ENCODE measurements at regions not wholly inside any gene's neighbourhood (a gene's known extent, or its start where the extent isn't known, plus 50 kb on each side); places are given as distances from the start of the nearest gene placed in this dataset.
A peak's percentile ranks its signal among the peaks of the same experiment; 100 is the strongest.
"Not testable (repeated sequence)": the region's sequence is repeated elsewhere in the genome, so short reads cannot be mapped to it uniquely, and the experiment has no call there.

GRCh38 chr10:30704026-30704600, 74.6 kb upstream of the LYZL2 start:
- Histone ChIP-seq H3K27me3 (peaks cover 0 to 20% (median 0%) of the 10 kb centered on the region in 11 experiments; a peak in 4 of 22 replicates), H3K4me3 (peak overlapping the region in 4 of 10 experiments; percentile 47 to 51 (median 48); a peak in 3 of 20 replicates), H3K4me2 (peak overlapping the region; percentile 34 to 96 (median 87)), H3K9me3 (replicated peaks in 1 of 11) (peaks cover 0 to 2% (median under 1%) of the 10 kb centered on the region in 11 experiments; a peak in 7 of 22 replicates), H3K27ac (peak overlapping the region in 7 of 11 experiments; percentile 36 to 92 (median 78); a peak in 10 of 22 replicates), H3K4me1 (peaks cover 32 to 97% (median 71%) of the 10 kb centered on the region in 10 experiments), H3K9ac (peak overlapping the region in 7 of 11 experiments; percentile 10 to 84 (median 70); a peak in 9 of 22 replicates), H3K36me3 (no peaks in the 10 kb centered on the region), H4K20me1 (no peaks in the 10 kb centered on the region)
- no peak for TF ChIP-seq Cebpa-rat (IDR thresholded peaks at IDR 0.05)

GRCh38 chr10:30703446-30703845, 73.9 kb upstream of the LYZL2 start:
- peak overlapping the region in 4 of 11 experiments; percentile 78 to 92 (median 89); a peak in 7 of 22 replicates for H3K27ac ChIP-seq
- H3K36me3 ChIP-seq; H3K9me3 ChIP-seq (replicated peaks in 1 of 11); H4K20me1 ChIP-seq; H3K4me3 ChIP-seq: not testable (repeated sequence)
- peak overlapping the region in 2 of 11 experiments; percentile 14 to 83; a peak in 2 of 22 replicates for H3K9ac ChIP-seq
- H3K27me3 ChIP-seq: peaks cover 0 to 20% (median 0%) of the 10 kb centered on the region in 11 experiments; a peak in 4 of 22 replicates
- H3K4me2 ChIP-seq: peak overlapping the region in 8 of 11 experiments; percentile 79 to 96 (median 88); a peak in 15 of 22 replicates
- peaks cover 32 to 93% (median 67%) of the 10 kb centered on the region in 10 experiments for H3K4me1 ChIP-seq

- Histone ChIP-seq H3K27ac (peak overlapping the region in 4 of 11 experiments; percentile 78 to 92 (median 89); a peak in 8 of 22 replicates), H3K9me3 (replicated peaks in 1 of 11) (no peaks in the 10 kb centered on the region), H3K4me1 (peaks cover 32 to 88% (median 66%) of the 10 kb centered on the region in 10 experiments), H3K4me3 (no peak overlapping the region), H4K20me1 (no peaks in the 10 kb centered on the region), H3K9ac (peak overlapping the region in 2 of 11 experiments; percentile 71 to 83; a peak in 2 of 22 replicates), H3K36me3 (no peaks in the 10 kb centered on the region), H3K27me3 (peaks cover 0 to 20% (median 0%) of the 10 kb centered on the region in 11 experiments; a peak in 4 of 22 replicates), H3K4me2 (peak overlapping the region in 8 of 11 experiments; percentile 75 to 96 (median 86); a peak in 16 of 22 replicates)
- TF ChIP-seq Cebpa-rat (IDR thresholded peaks at IDR 0.05): peak in 4 of 11 experiments; percentile 21 to 50 (median 43); a peak in 3 of 22 replicates
Observed at GRCh38 chr10:30702860-30703259, 73.3 kb upstream of the LYZL2 start.

- Histone ChIP-seq H3K27ac (peak overlapping the region in 8 of 11 experiments; percentile 23 to 92 (median 62); a peak in 16 of 22 replicates), H3K9ac (peak overlapping the region in 8 of 11 experiments; percentile 0 to 71 (median 53); a peak in 13 of 22 replicates), H3K4me3 (peak overlapping the region in 7 of 10 experiments; percentile 4 to 46 (median 33); a peak in 10 of 20 replicates), H3K4me2 (peak overlapping the region; percentile 65 to 96 (median 85)), H3K27me3 (peaks cover 0 to 20% (median 0%) of the 10 kb centered on the region in 11 experiments; a peak in 4 of 22 replicates), H4K20me1 (no peaks in the 10 kb centered on the region), H3K4me1 (peaks cover 32 to 87% (median 61%) of the 10 kb centered on the region in 10 experiments), H3K9me3 (replicated peaks in 1 of 11) (no peaks in the 10 kb centered on the region), H3K36me3 (no peaks in the 10 kb centered on the region)
- TF ChIP-seq Cebpa-rat (IDR thresholded peaks at IDR 0.05): peak in 4 of 11 experiments; percentile 17 to 90 (median 62); a peak in 5 of 22 replicates
Observed at GRCh38 chr10:30701451-30702173, 72.1 kb upstream of the LYZL2 start.

- Histone ChIP-seq H3K9ac (no peak overlapping the region), H4K20me1 (no peaks in the 10 kb centered on the region), H3K4me1 (peaks cover 13 to 57% (median 26%) of the 10 kb centered on the region in 10 experiments), H3K27me3 (no peaks in the 10 kb centered on the region), H3K9me3 (replicated peaks in 1 of 11) (peaks cover 0 to 5% (median 0%) of the 10 kb centered on the region in 11 experiments; a peak in 2 of 22 replicates), H3K4me2 (peak overlapping the region in 3 of 11 experiments; percentile 2 to 33 (median 24); a peak in 2 of 22 replicates), H3K36me3 (no peaks in the 10 kb centered on the region), H3K27ac (no peak overlapping the region), H3K4me3 (no peak overlapping the region)
- no peak for TF ChIP-seq Cebpa-rat (IDR thresholded peaks at IDR 0.05)
Observed at GRCh38 chr10:30697806-30698205, 68.3 kb upstream of the LYZL2 start.

GRCh38 chr10:30697221-30697620, 67.7 kb upstream of the LYZL2 start:
- H3K4me1 ChIP-seq: peaks cover 12 to 56% (median 21%) of the 10 kb centered on the region in 10 experiments
- not testable (repeated sequence) for H3K27ac ChIP-seq; H4K20me1 ChIP-seq; H3K36me3 ChIP-seq; H3K9me3 ChIP-seq (replicated peaks in 1 of 11); H3K4me3 ChIP-seq; H3K27me3 ChIP-seq; H3K9ac ChIP-seq
- H3K4me2 ChIP-seq: peak overlapping the region in 4 of 11 experiments; percentile 2 to 33 (median 18); a peak in 4 of 22 replicates

GRCh38 chr10:30696416-30697185, 67.0 kb upstream of the LYZL2 start:
- Histone ChIP-seq H3K4me2 (peak overlapping the region in 3 of 11 experiments; percentile 12 to 21 (median 13); a peak in 2 of 22 replicates), H3K4me1 (peaks cover 5 to 53% (median 16%) of the 10 kb centered on the region in 10 experiments)
- not testable (repeated sequence) for H4K20me1 ChIP-seq; H3K36me3 ChIP-seq; H3K4me3 ChIP-seq; H3K9me3 ChIP-seq (replicated peaks in 1 of 11); H3K9ac ChIP-seq; H3K27ac ChIP-seq; H3K27me3 ChIP-seq

- H4K20me1 ChIP-seq; H3K27ac ChIP-seq; H3K9me3 ChIP-seq (replicated peaks in 1 of 11); H3K36me3 ChIP-seq; H3K4me3 ChIP-seq; H3K9ac ChIP-seq; H3K4me2 ChIP-seq; H3K27me3 ChIP-seq: not testable (repeated sequence)
- peaks cover 0 to 43% (median 6%) of the 10 kb centered on the region in 10 experiments; a peak in 14 of 20 replicates for H3K4me1 ChIP-seq
Observed at GRCh38 chr10:30695481-30696236, 66.1 kb upstream of the LYZL2 start.

Measured in BLaER1 treated with 17β-estradiol and CSF1 and Interleukin-3, amounts not matched to agents 10 nM and 100 nM (cell line).